Left lung (tissue), 4 donors: ENCODE measurements at regions not wholly inside any gene's neighbourhood (a gene's known extent, or its start where the extent isn't known, plus 50 kb on each side); places are given as distances from the start of the nearest gene placed in this dataset.

ENCODE experiments used
- ATAC-seq: fragments of 200-7000 bp; cut with Tn5 transposase; one replicate; pipeline ENCODE4 v1.9.1; 2020; ENCODE audit warnings: moderate library complexity
- DNase-seq, 4 donors: peaks; one replicate each; pipeline ENCODE4 v3.0.0-alpha.2; 2013 to 2020
- H3K27ac ChIP-seq, 2 donors: fragments of 200-600 bp; sonication (generic) in 1 of 2; one replicate each; pipeline versions ENCODE4 v1.5.0 to v1.8.0; 2020 to 2021
- H3K27me3 ChIP-seq, 2 donors: fragments of 200-600 bp; sonication (generic) in 1 of 2; one replicate each; pipeline versions ENCODE4 v1.5.0 to v1.8.0; 2020 to 2021
- H3K36me3 ChIP-seq, 2 donors: fragments of 200-600 bp; sonication (generic) in 1 of 2; one replicate each; pipeline versions ENCODE4 v1.5.0 to v1.8.0; 2020 to 2021
- H3K4me1 ChIP-seq, 2 donors: fragments of 200-600 bp; one replicate each; pipeline ENCODE4 v1.8.0; 2021
- H3K4me3 ChIP-seq, 2 donors: fragments of 200-600 bp; sonication (generic) in 1 of 2; one replicate each; pipeline versions ENCODE4 v1.5.0 to v1.8.0; 2020 to 2021; ENCODE audit warnings: mild to moderate bottlenecking in 1 of 2
- H3K9me3 ChIP-seq, 2 donors: fragments of 200-600 bp; sonication (generic) in 1 of 2; one replicate each; pipeline versions ENCODE4 v1.5.0 to v1.8.0; 2020 to 2021
- CTCF ChIP-seq, 2 donors: fragments of 200-600 bp; sonication (generic) in 1 of 2; IDR thresholded peaks; one replicate each; pipeline versions ENCODE4 v1.5.0 to v1.8.0; 2021; ENCODE audit warnings: antibody characterized with exemption in 2 of 2
- intact Hi-C, 2 donors: fragments of 100-400 bp; cut with DNase I; formaldehyde crosslinking; loops; one replicate each; pipeline versions ENCODE4 v1.11.2 to v1.14.2; 2022
- donor health status: DM: no; HTN: yes; CAD: no.
- donor health status: DM: no; HTN: no; CAD: no.

GRCh38 chr9:115739096-115739875 lies 414.3 kb upstream of the PAPPA start:
- no peaks in the 10 kb centered on the region for H3K9me3 ChIP-seq
- ATAC-seq (no peak), DNase-seq (no peak)
- H3K4me1 ChIP-seq, result no peaks in the 10 kb centered on the region
- H3K4me3 ChIP-seq, result no peak overlapping the region
- no peaks in the 10 kb centered on the region for H3K36me3 ChIP-seq
- no peaks in the 10 kb centered on the region for H3K27me3 ChIP-seq
- intact Hi-C loops, result no loop called here
- H3K27ac ChIP-seq, result no peak overlapping the region
- no peak for TF ChIP-seq CTCF (IDR thresholded peaks at IDR 0.05)

GRCh38 chr9:115740986-115741385 lies 412.6 kb upstream of the PAPPA start:
- Histone ChIP-seq H3K4me1 (no peaks in the 10 kb centered on the region), H3K27ac (no peak overlapping the region), H3K4me3 (no peak overlapping the region), H3K27me3 (no peaks in the 10 kb centered on the region), H3K9me3 (no peaks in the 10 kb centered on the region), H3K36me3 (no peaks in the 10 kb centered on the region)
- TF ChIP-seq CTCF (IDR thresholded peaks at IDR 0.05), result no peak
- intact Hi-C loops, result no loop called here
- ATAC-seq (no peak), DNase-seq (no peak)

- Histone ChIP-seq H3K9me3 (no peaks in the 10 kb centered on the region), H3K27ac (no peak overlapping the region), H3K36me3 (no peaks in the 10 kb centered on the region), H3K27me3 (no peaks in the 10 kb centered on the region), H3K4me3 (no peak overlapping the region), H3K4me1 (no peaks in the 10 kb centered on the region)
- no peak for ATAC-seq
- intact Hi-C loops, result no loop called here
- no peak for TF ChIP-seq CTCF (IDR thresholded peaks at IDR 0.05)
- no peak for DNase-seq
These were observed 409.6 kb upstream of the PAPPA start for GRCh38 chr9:115743709-115744605.

GRCh38 chr9:115746496-115746895 lies 407.1 kb upstream of the PAPPA start:
- no peak for TF ChIP-seq CTCF (IDR thresholded peaks at IDR 0.05)
- Histone ChIP-seq H3K27ac (no peak overlapping the region), H3K4me1 (no peaks in the 10 kb centered on the region), H3K27me3 (no peaks in the 10 kb centered on the region), H3K9me3 (no peaks in the 10 kb centered on the region), H3K4me3 (no peak overlapping the region), H3K36me3 (no peaks in the 10 kb centered on the region)
- no peak for ATAC-seq
- intact Hi-C loops, result no loop called here
- DNase-seq, result no peak

- DNase-seq (no peak), ATAC-seq (no peak)
- intact Hi-C loops, result no loop called here
- Histone ChIP-seq H3K36me3 (no peaks in the 10 kb centered on the region), H3K4me1 (no peaks in the 10 kb centered on the region), H3K9me3 (no peaks in the 10 kb centered on the region), H3K4me3 (no peak overlapping the region), H3K27me3 (no peaks in the 10 kb centered on the region), H3K27ac (no peak overlapping the region)
- no peak for TF ChIP-seq CTCF (IDR thresholded peaks at IDR 0.05)
These were observed 405.9 kb upstream of the PAPPA start for GRCh38 chr9:115747731-115748130.
